HG03108 (cell line): ENCODE measurements at regions not wholly inside any gene's neighbourhood (a gene's known extent, or its start where the extent isn't known, plus 50 kb on each side); places are given as distances from the start of the nearest gene placed in this dataset.

Source experiments
- ATAC-seq: cut with Tn5 transposase; IDR thresholded peaks from one replicate; pipeline ENCODE4 v1.9.1; 2021; ENCODE audit warnings: moderate library complexity; ENCODE audit not compliant: unreplicated experiment

- no peak for ATAC-seq
These were observed 448.8 kb upstream of the CITED2 start for GRCh38 chr6:139823099-139823807.

GRCh38 chr6:139821676-139822223 lies 447.3 kb upstream of the CITED2 start:
- ATAC-seq: no peak

GRCh38 chr6:139820210-139820609 lies 445.8 kb upstream of the CITED2 start:
- no peak for ATAC-seq

- ATAC-seq: no peak
These were observed 445.3 kb upstream of the CITED2 start for GRCh38 chr6:139819776-139820175.

GRCh38 chr6:139812939-139813338 lies 438.5 kb upstream of the CITED2 start:
- ATAC-seq: no peak

GRCh38 chr6:139801571-139802321 lies 427.3 kb upstream of the CITED2 start:
- no peak for ATAC-seq

- peak; percentile 76 for ATAC-seq
These were observed 426.4 kb upstream of the CITED2 start for GRCh38 chr6:139800837-139801236.

GRCh38 chr6:139790527-139790926 lies 416.1 kb upstream of the CITED2 start:
- ATAC-seq: no peak

GRCh38 chr6:139784222-139784769 lies 409.8 kb upstream of the CITED2 start:
- ATAC-seq: no peak

- no peak for ATAC-seq
These were observed 405.7 kb upstream of the CITED2 start for GRCh38 chr6:139779988-139780774.

- no peak for ATAC-seq
These were observed 404.2 kb upstream of the CITED2 start for GRCh38 chr6:139778688-139779087.

GRCh38 chr6:139778106-139778505 lies 403.7 kb upstream of the CITED2 start:
- no peak for ATAC-seq

GRCh38 chr6:139777202-139777970 lies 402.9 kb upstream of the CITED2 start:
- no peak for ATAC-seq

GRCh38 chr6:139776041-139776440 lies 401.6 kb upstream of the CITED2 start:
- no peak for ATAC-seq

- no peak for ATAC-seq
These were observed 393.7 kb upstream of the CITED2 start for GRCh38 chr6:139768196-139768595.

- ATAC-seq: no peak
These were observed 392.3 kb upstream of the CITED2 start for GRCh38 chr6:139766796-139767195.

GRCh38 chr6:139765825-139766285 lies 391.4 kb upstream of the CITED2 start:
- no peak for ATAC-seq

GRCh38 chr6:139764498-139764986 lies 390.1 kb upstream of the CITED2 start:
- ATAC-seq: peak; percentile 91

GRCh38 chr6:139763468-139764210 lies 389.2 kb upstream of the CITED2 start:
- no peak for ATAC-seq
